Thyroid gland (tissue), 4 donors: ENCODE measurements at regions not wholly inside any gene's neighbourhood (a gene's known extent, or its start where the extent isn't known, plus 50 kb on each side); places are given as distances from the start of the nearest gene placed in this dataset.

ENCODE experiments used
- CTCF ChIP-seq, 6 experiments: fragments of 200-600 bp in 3 of 6; fragments of 450-650 bp in 3 of 6; sonication (generic) in 3 of 6; IDR thresholded peaks; one replicate each; pipeline ENCODE4 v1.5.1; 2016 to 2019; ENCODE audit warnings: antibody characterized with exemption in 6 of 6, mild to moderate bottlenecking in 2 of 6, inconsistent platforms in 1 of 6, moderate library complexity in 1 of 6
- POLR2A ChIP-seq, 2 donors: fragments of 450-650 bp; IDR thresholded peaks; one replicate each; pipeline ENCODE4 v1.6.1; 2017; ENCODE audit warnings: antibody characterized with exemption in 2 of 2, mild to moderate bottlenecking in 2 of 2, moderate library complexity in 1 of 2

- TF ChIP-seq CTCF (IDR thresholded peaks at IDR 0.05) = no peak
- TF ChIP-seq POLR2A (IDR thresholded peaks at IDR 0.05) = no peak
These were observed 357.6 kb upstream of the IRX4 start for GRCh38 chr5:2240118-2240904.
